ENCODE measurements at regions not wholly inside any gene's neighbourhood (a gene's known extent, or its start where the extent isn't known, plus 50 kb on each side); places are given as distances from the start of the nearest gene placed in this dataset.
"Not testable (repeated sequence)": the region's sequence is repeated elsewhere in the genome, so short reads cannot be mapped to it uniquely, and the experiment has no call there.

- DNase-seq (ENCODE audit: low spot score) = not testable (repeated sequence)
Measured at GRCh38 chr5:92029792-92030191, 646.7 kb upstream of the ARRDC3 start.

- DNase-seq (ENCODE audit: low spot score) = no peak
Measured at GRCh38 chr5:92023555-92023954, 640.4 kb upstream of the ARRDC3 start.

- no peak for DNase-seq (ENCODE audit: low spot score)
Measured at GRCh38 chr5:92023141-92023471, 640.0 kb upstream of the ARRDC3 start.

- DNase-seq (ENCODE audit: low spot score) = no peak
Measured at GRCh38 chr5:92022415-92023140, 639.5 kb upstream of the ARRDC3 start.

- no peak for DNase-seq (ENCODE audit: low spot score)
Measured at GRCh38 chr5:92019376-92019990, 636.4 kb upstream of the ARRDC3 start.

GRCh38 chr5:92017776-92018175 is 634.7 kb upstream of the ARRDC3 start:
- no peak for DNase-seq (ENCODE audit: low spot score)

GRCh38 chr5:92011845-92012244 is 628.7 kb upstream of the ARRDC3 start:
- DNase-seq (ENCODE audit: low spot score) = not testable (repeated sequence)

- no peak for DNase-seq (ENCODE audit: low spot score)
Measured at GRCh38 chr5:92003806-92004205, 620.7 kb upstream of the ARRDC3 start.

- DNase-seq (ENCODE audit: low spot score) = no peak
Measured at GRCh38 chr5:92002721-92003274, 619.7 kb upstream of the ARRDC3 start.

GRCh38 chr5:91998774-91999173 is 615.7 kb upstream of the ARRDC3 start:
- DNase-seq (ENCODE audit: low spot score) = no peak

- no peak for DNase-seq (ENCODE audit: low spot score)
Measured at GRCh38 chr5:91983869-91984268, 600.8 kb upstream of the ARRDC3 start.

- no peak for DNase-seq (ENCODE audit: low spot score)
Measured at GRCh38 chr5:91978221-91978882, 595.2 kb upstream of the ARRDC3 start.

GRCh38 chr5:91977579-91977978 is 594.5 kb upstream of the ARRDC3 start:
- no peak for DNase-seq (ENCODE audit: low spot score)

- no peak for DNase-seq (ENCODE audit: low spot score)
Measured at GRCh38 chr5:91976451-91976850, 593.3 kb upstream of the ARRDC3 start.

- no peak for DNase-seq (ENCODE audit: low spot score)
Measured at GRCh38 chr5:91963166-91963565, 580.0 kb upstream of the ARRDC3 start.

GRCh38 chr5:91957666-91958065 is 574.5 kb upstream of the ARRDC3 start:
- peak; percentile 2 for DNase-seq (ENCODE audit: low spot score)

GRCh38 chr5:91956738-91957137 is 573.6 kb upstream of the ARRDC3 start:
- no peak for DNase-seq (ENCODE audit: low spot score)

GRCh38 chr5:91955610-91956009 is 572.5 kb upstream of the ARRDC3 start:
- DNase-seq (ENCODE audit: low spot score) = no peak

GRCh38 chr5:91954136-91954535 is 571.0 kb upstream of the ARRDC3 start:
- DNase-seq (ENCODE audit: low spot score) = no peak

GRCh38 chr5:91950328-91950727 is 567.2 kb upstream of the ARRDC3 start:
- DNase-seq (ENCODE audit: low spot score) = no peak

GRCh38 chr5:91946870-91947269 is 563.8 kb upstream of the ARRDC3 start:
- DNase-seq (ENCODE audit: low spot score) = no peak

- no peak for DNase-seq (ENCODE audit: low spot score)
Measured at GRCh38 chr5:91941588-91941987, 558.5 kb upstream of the ARRDC3 start.

- DNase-seq (ENCODE audit: low spot score) = peak; percentile 6
Measured at GRCh38 chr5:91938441-91938840, 555.3 kb upstream of the ARRDC3 start.

Measured in umbilical cord (tissue), 1 donor.